Cardiac fibroblast (primary cell): ENCODE measurements at regions not wholly inside any gene's neighbourhood (a gene's known extent, or its start where the extent isn't known, plus 50 kb on each side); places are given as distances from the start of the nearest gene placed in this dataset.
A peak's percentile ranks its signal among the peaks of the same experiment; 100 is the strongest.

ENCODE experiments used
- DNase-seq, 2 donors: peaks; one replicate each; pipeline versions ENCODE4 v3.0.0 to v3.0.0-alpha.2; 2010; ENCODE audit warnings: low read depth in 2 of 2
- H3K4me3 ChIP-seq, 2 donors: replicated peaks in 1 of 2; 1 replicate in 1 of 2; 2 replicates in 1 of 2; pipeline ENCODE4 v1.5.1; 2011; ENCODE audit warnings: low read depth in 2 of 2, low read length in 2 of 2, mild to moderate bottlenecking in 2 of 2, moderate library complexity in 1 of 2
- TF ChIP-seq, protein P1 (sequence below): IDR thresholded peaks from one replicate; pipeline ENCODE4 v1.5.1; 2011; ENCODE audit warnings: low read depth, mild to moderate bottlenecking, low read length, inconsistent platforms

DNA sequence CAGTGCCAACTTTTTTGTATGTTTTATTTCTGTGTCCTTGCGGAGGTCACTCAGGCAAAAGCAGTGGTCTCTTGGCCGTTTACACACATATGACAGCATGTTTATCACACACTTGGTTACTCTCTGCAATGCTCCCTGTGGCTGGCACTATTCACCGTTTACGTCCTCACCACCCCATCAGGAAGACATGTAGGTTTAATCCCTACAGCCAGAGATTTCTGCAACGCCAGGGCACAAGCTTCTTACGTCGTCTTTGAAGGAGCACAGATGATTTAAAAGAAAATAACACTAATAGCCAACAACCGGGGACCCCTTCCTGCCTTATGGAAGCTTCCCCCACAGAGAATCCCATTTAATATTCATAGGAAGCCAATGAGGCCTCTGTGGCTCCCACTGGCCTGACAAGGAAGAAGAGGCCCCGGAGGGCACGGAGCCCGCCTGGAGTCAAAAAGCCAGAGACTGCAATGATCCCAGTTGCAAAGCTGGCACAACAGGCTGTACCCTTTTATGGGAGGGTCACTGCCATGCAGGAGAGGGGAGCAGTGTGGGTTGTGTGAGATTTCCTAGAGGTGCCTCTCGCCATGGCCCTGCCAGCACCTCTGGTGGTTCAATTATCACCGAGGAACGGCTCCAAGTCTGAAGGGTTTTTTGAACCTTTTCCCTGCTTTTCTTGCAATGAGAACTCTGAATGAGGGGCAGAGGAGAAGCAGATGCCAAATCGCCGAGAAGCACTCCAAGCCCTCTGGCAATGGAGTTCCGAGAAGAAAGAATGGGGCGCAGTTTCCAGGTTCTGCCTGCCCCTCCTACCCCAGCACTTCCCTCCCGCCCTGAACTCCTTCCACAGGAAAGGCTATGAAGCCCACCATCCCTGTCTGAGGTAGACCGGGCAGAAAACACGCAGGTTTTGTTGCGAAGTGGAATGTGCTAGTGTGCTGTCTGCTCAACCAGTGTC lies 96.2 kb downstream of the THBS2 start:
- no peak overlapping the region for H3K4me3 ChIP-seq
- DNase-seq = peak in 1 of 2 donors; percentile 74
- TF ChIP-seq, protein P1, sequence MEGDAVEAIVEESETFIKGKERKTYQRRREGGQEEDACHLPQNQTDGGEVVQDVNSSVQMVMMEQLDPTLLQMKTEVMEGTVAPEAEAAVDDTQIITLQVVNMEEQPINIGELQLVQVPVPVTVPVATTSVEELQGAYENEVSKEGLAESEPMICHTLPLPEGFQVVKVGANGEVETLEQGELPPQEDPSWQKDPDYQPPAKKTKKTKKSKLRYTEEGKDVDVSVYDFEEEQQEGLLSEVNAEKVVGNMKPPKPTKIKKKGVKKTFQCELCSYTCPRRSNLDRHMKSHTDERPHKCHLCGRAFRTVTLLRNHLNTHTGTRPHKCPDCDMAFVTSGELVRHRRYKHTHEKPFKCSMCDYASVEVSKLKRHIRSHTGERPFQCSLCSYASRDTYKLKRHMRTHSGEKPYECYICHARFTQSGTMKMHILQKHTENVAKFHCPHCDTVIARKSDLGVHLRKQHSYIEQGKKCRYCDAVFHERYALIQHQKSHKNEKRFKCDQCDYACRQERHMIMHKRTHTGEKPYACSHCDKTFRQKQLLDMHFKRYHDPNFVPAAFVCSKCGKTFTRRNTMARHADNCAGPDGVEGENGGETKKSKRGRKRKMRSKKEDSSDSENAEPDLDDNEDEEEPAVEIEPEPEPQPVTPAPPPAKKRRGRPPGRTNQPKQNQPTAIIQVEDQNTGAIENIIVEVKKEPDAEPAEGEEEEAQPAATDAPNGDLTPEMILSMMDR = no peak

DNA sequence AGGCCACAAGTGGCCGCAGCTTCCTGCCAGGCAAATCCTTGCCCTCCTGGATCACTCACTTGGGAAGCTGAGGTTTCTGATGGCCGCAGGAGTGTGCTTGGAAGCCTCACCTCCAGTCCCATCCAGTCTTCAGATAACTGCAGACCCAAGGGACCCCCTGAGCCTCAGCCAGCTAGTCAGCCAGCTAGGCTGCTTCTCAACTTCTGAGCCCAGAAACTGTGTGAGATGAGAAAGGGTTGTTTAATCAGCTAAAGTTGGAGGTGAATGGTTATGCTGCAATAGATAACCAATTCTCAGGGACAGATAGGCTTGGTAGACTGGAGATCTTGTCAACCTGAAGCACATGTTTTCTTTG lies 96.9 kb downstream of the THBS2 start:
- TF ChIP-seq, protein P1 = no peak
- H3K4me3 ChIP-seq = no peak overlapping the region
- no peak for DNase-seq

DNA sequence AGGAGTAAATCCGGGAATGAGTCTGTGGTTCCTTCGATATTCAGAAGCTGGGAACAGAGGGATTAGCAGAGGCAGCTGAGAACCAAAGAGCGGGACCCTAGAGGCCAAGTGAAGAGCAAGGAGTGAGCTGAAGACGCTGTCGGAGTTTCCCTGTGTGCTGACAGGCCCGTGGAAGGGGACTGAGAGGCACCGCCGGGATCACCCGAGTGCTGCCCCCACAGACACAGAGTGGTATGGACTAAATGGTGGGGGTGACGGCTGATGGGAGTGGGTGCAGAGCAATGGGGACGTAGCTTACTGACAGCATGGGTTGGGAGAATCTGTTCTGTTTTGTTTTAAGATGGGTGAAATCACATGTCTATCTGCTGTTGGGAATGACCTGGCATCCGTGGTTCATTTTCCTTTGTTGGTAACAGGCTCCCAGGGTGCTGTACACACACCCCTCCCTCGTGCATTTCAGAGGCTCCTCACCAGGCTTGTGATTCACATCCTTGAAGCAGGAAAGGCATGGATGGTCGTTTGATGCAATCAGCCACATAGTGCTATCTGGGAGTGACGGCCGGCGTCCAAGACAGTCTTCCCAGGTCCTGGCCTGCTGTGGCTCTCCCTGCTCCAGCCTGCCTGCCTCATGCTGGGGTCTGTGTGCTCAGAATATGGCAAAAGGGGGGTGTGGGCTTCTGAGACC lies 97.4 kb downstream of the THBS2 start:
- TF ChIP-seq, protein P1 = no peak
- H3K4me3 ChIP-seq = no peak overlapping the region
- peak; percentile 87 to 88 for DNase-seq

DNA sequence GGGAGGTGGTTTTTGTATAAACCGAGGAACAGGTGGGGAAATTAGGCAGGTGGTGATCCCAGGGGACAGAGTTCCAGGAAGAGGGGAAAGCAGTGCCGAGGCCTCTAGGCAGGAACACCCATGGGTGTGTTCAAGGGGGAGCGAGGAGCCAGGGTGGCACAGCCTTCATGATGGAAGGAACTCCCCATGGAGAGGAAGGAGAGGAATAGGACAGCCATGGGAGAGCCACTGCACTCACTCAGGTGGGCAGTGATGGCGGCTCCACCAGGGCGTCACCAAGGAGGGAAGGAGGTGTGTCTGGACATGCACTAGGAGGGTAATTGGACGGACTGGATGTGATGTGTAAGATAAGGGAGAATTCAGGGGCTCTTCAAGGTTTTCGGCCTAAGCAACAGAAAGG lies 98.2 kb downstream of the THBS2 start:
- no peak overlapping the region for H3K4me3 ChIP-seq
- TF ChIP-seq, protein P1 = no peak
- DNase-seq = no peak

DNA sequence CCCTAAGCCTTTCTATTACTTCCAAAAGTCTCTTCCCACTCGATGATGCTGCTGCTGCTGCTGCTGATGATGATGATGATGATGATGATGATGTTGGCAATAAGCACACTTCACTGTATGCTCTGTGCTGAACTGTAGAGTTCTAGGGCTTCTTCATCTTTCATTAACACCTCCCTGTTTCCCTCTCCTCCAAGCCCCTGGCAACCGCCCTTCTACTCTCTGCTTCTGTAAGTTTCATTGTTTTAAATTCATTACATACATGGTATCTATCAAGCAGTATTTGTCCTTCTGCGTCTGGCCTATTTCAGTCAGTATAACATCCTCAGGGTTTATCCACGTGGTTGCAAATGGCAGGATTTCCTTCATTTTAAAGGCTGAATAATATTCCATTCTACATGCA lies 100.2 kb downstream of the THBS2 start:
- H3K4me3 ChIP-seq = no peak overlapping the region
- no peak for DNase-seq
- TF ChIP-seq, protein P1 = no peak

DNA sequence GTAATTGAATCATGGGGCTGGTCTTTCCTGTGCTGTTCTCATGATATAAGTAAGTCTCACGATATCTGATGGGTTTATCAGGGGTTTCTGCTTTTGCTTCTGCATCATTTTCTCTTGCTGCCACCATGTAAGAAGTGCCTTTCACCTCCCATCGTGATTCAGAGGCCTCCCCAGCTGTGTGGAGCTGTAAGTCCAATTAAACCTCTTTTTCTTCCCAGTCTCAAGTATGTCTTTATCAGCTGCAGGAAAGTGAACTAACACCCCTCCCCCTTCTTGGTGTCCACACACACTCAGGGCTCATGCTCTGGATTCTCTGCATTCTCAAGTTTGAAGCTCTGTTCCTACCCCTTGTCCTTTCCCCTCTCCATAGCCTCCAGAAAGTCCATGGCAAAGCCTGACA lies 107.1 kb downstream of the THBS2 start:
- DNase-seq = peak; percentile 42 to 58
- no peak overlapping the region for H3K4me3 ChIP-seq
- TF ChIP-seq, protein P1 = no peak
